ENCODE measurements at regions not wholly inside any gene's neighbourhood (a gene's known extent, or its start where the extent isn't known, plus 50 kb on each side); places are given as distances from the start of the nearest gene placed in this dataset.

GRCh38 chr9:80881940-80882339, 807.4 kb downstream of the TLE1 start:
- no peak for TF ChIP-seq CTCF (optimal IDR thresholded peaks at IDR 0.05 in 1 of 3, IDR thresholded peaks at IDR 0.05 in 1 of 3, conservative IDR thresholded peaks at IDR 0.05 in 1 of 3; ENCODE audit: extremely low read depth in 1 of 3, insufficient read depth in 2 of 3, low read length in 3 of 3)
- no peak for TF ChIP-seq EZH2 (IDR thresholded peaks at IDR 0.05; ENCODE audit: low read length)
